GM19324 (cell line): ENCODE measurements at regions not wholly inside any gene's neighbourhood (a gene's known extent, or its start where the extent isn't known, plus 50 kb on each side); places are given as distances from the start of the nearest gene placed in this dataset.
"Not testable (repeated sequence)": the region's sequence is repeated elsewhere in the genome, so short reads cannot be mapped to it uniquely, and the experiment has no call there.

Source experiments
- ATAC-seq: cut with Tn5 transposase; IDR thresholded peaks from one replicate; pipeline ENCODE4 v1.9.1; 2021; ENCODE audit warnings: mild to moderate bottlenecking, moderate library complexity; ENCODE audit not compliant: unreplicated experiment, low FRiP score

DNA sequence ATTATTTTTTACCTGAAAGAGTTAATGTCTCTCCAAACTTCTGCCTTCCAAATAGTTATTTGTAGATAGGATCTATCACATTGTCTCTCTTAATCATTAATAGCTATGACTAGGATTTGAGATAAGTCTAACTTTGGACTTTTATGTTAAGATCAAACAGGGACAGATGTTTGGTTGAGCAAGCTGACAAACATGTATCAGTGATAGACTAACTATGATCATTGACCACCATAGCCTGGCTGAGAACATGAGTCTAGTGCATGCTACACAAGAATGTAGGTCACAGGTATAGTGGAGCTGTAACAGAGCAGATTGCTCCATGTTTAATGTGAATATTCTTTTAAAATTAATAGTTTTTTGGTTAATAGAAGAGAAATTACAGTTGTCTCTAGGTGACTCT lies 52.0 kb downstream of the SYT15B start:
- ATAC-seq: not testable (repeated sequence)

DNA sequence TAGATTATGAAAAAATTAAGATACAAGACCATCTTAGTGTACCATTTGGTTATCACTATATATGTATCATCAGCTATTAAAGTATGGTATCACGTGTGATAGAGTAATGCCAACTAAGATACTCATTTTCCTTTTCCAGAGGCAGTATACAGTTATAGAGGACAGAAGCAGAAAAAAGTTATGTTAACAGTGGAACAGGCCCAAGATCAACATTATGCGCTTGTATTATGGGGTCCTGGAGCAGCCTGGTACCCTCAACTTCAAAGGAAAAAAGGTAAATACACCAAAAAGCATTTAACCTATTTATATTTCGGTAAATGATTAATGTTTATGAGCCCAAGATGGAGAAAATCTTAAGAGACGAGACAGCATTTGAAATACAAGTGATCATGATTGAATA lies 52.9 kb downstream of the SYT15B start:
- ATAC-seq: not testable (repeated sequence)

DNA sequence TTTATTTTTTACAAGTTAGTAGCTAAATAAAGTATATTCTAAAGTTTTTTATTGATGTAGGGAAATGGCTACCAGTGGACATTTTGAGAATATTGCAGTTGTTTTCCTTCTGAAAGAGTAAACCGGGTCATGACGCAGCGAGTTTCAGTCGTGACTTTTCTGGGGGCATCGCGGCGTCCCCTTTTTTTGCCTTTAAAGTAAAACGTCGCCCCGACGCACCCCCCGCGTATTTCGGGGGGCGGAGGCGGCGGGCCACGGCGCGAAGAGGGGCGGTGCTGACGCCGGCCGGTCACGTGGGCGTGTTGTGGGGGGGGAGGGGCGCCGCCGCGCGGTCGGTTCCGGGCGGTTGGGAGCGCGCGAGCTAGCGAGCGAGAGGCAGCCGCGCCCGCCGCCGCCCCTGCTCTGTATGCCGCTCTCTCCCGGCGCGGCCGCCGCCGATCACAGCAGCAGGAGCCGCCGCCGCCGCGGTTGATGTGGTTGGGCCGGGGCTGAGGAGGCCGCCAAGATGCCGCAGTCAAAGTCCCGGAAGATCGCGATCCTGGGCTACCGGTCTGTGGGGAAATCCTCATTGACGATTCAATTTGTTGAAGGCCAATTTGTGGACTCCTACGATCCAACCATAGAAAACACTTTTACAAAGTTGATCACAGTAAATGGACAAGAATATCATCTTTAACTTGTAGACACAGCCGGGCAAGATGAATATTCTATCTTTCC lies 57.5 kb downstream of the SYT15B start:
- ATAC-seq: peak; percentile 98

DNA sequence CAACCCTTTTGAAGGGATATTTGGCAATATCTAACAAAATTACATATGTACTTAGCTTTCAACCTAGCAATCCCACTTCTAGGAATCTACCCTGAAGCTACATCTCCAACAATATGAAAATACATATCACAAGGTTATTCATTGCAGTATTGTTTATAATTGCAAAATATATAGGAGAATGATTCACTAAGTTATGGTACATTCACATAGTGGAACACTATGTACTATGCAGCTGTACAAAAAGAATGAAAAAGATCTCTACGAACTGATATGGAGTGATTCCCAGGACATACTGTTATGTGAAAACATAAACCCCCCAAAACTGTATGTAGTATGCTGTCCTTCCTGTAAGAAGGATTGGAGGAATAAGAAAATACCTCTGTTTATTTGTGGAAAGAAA lies 62.1 kb downstream of the SYT15B start:
- not testable (repeated sequence) for ATAC-seq

DNA sequence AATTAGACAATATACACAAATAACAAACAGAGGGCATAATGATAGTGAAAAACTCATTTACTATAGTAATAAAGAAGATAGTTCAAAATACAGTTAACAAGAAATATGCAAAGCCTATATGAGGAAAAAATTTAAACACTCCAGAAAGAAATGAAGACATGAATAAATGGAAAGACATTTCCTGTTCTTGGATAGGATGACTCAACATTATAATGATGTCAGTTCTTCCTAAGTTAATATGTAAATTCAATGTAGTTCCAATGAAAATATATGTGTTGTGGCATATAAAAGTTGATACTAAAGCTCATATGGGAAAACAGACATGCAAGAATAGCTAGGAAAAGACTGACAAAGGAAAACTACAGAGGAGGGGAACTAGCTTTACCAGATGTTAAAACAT lies 63.5 kb downstream of the SYT15B start:
- not testable (repeated sequence) for ATAC-seq

DNA sequence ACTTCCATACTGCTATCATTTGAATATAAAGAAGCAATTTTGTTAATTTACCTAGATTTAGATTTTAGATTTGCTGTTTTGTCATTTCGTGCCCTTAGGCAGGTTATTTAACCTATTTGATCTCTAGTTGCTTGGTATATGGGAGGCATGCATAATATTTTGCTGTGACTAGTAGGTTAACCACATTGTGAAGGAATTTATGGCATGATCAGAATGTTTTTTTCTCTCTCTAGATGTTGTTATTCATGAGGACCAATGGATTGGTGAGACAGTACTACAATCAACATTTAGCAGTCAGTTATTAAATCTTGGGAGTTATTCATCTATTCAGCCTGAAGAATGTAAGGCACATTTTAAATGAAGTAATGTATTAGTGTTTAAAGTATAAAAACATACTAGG lies 67.2 kb downstream of the SYT15B start:
- ATAC-seq: not testable (repeated sequence)

- ATAC-seq: not testable (repeated sequence)
Observed at GRCh38 chr10:47695149-47695548, 68.2 kb downstream of the SYT15B start.

DNA sequence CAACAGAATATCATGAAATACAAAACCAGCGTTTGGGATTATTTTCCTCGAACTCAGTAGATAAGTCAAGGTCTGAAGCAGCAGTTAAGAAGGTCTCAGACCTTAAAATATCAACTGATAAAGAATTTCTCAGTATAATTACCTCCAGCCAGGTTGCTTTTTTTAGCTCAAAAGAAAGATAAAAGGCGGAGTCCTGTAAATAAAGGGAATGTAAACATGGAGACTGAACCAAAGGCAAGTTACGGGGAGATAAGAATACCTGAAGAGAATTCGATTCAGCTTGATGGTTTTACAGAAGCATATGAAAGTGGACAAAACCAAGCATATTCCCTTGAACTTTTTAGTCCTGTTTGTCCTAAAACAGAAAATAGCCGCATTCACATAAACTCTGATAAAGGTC lies 73.1 kb downstream of the SYT15B start:
- not testable (repeated sequence) for ATAC-seq

- ATAC-seq: not testable (repeated sequence)
Observed at GRCh38 chr10:47683826-47684475, 79.4 kb downstream of the SYT15B start.

GRCh38 chr10:47681638-47681990 lies 81.8 kb downstream of the SYT15B start:
- not testable (repeated sequence) for ATAC-seq

DNA sequence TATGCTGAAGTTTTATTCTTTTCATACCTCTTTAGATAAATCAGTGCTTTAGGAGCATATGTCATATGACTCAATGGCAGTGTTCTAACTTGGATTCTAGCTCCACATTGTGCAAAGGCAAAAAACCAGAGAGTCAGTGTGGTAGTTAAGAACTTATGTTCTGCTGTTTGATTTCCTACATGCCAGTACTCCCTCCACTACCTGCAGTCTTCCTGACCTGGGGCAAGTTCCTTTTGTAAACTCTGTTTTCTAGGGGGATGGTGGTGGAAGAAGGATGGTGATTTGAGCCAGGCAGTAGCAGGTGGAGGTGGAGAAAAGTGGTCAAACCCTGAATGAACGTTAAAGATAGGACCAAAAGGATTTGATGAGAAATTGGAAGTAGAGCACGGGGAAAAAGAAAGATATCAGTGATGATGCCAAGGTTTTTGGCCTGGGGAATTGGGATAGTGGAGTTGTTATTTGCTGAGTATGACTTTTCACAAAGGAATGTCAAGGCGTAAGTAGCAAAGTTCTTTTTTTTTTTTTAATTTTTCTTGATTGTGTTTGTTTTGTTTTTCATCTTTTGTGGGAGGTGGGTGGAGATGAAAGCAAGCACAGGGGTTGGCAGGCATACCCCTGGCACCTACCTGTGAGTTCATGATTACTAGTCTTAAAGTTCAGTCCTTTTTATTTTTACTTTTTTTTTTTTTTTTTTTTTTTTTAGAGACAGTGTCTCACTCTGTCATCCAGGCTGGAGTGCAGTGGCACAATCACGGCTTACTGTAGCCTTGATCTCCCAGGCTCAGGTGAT lies 82.3 kb downstream of the SYT15B start:
- ATAC-seq: not testable (repeated sequence)

- ATAC-seq: not testable (repeated sequence)
Observed at GRCh38 chr10:47676102-47676501, 87.3 kb downstream of the SYT15B start.

DNA sequence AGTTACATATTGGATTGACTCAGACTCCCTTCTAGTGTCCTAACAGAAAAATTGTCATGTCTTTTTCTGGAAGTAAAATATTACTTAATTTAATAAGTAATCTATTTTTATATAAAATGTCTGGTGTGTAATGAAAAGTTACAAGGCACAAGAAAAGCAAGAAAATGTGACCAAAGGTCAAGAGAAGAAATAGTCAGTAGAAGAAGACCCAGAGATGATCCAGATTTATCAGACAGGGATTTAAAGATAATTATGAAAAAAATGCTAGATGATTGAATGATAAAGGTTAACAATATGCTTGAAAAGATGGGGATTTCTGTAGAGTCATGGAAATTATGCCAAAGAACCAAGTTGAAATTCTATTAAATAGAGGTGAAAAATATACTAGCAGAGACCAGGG lies 87.8 kb downstream of the SYT15B start:
- ATAC-seq: not testable (repeated sequence)

GRCh38 chr10:47673128-47673527 lies 90.3 kb downstream of the SYT15B start:
- ATAC-seq: not testable (repeated sequence)

DNA sequence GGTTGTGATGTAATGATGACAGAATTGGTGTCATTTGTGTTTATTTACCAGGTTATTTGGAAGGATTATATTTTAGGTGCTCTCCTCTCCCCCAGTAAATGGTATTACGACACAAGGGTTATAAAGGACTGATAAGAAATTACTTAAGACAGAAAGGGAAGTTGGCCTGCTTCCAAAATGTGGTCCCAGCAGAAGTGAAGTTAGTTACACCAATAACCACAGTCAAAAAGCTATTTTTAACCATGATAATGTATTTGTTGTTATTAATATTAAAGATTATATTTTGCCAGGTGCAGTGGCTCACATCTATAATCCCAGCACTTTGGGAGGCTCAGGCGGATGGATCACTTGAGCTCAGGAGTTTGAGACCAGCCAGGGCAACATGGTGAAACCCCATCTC lies 92.5 kb downstream of the SYT15B start:
- not testable (repeated sequence) for ATAC-seq

DNA sequence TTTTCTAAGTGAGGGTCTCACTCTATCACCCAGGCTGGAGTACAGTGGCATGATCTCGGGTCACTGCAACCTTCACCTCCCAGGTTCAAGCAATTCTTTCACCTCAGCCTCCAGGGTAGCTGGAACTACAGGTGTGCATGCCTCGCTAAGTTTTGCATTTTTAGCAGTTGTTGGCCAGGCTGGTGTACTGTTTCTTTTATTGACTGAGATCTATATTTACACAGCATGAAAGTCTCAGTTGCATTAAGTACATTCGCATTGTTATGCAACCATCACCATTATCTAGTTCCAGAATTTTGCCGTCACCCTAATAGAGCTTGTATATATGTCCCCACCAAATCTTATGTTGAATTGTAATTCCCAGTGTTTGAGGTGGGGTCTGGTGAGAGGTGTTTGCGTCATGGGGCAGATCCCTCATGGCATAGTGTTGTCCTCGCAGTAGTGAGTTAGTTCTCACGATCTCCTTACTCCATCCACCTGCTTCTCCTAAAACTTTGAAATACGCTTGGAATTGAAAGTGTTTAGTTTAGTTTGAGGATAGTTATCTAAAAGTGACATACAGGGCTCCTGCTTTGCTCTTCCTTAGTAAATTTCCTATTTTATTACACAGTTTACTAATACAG lies 101.3 kb downstream of the SYT15B start:
- not testable (repeated sequence) for ATAC-seq

DNA sequence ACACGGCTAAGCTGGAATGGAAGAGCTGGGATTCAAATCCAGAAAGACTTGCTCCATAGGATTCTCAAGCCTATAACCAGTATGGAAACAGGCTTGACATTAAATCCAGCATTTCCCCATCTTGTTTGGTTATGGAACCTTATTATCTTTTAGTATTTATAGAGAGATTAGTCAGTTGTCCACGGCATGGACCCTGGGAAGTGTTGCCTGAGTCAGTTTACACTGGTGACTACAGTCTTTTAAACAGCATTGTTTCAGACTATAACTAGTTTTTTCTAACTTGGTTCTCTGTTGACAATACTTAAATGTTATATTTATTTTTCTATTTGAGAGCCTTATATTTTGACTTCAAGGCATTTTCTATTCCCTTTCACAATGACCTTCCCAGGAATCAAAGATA lies 106.7 kb downstream of the SYT15B start:
- ATAC-seq: not testable (repeated sequence)

DNA sequence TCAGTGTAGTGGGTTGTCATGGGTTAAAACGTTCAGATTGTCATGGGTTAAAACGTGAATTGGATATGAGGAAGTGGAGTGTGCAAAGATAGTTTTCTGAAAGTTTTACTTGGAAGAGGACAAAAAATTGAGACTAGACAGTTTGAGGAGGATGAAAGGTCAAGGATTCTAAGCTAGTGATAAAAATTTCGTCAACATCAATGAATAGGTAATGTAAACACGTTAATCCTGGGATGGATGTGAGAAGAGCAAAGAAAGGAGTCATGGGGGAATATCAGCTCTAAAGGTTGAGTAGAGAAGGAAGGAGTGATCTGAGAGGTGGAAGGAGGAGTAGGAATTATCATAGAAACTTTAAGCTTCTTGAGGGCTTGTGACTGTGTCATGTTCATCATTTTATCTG lies 109.2 kb downstream of the SYT15B start:
- ATAC-seq: not testable (repeated sequence)

GRCh38 chr10:47648594-47648993 lies 114.8 kb downstream of the SYT15B start:
- not testable (repeated sequence) for ATAC-seq

DNA sequence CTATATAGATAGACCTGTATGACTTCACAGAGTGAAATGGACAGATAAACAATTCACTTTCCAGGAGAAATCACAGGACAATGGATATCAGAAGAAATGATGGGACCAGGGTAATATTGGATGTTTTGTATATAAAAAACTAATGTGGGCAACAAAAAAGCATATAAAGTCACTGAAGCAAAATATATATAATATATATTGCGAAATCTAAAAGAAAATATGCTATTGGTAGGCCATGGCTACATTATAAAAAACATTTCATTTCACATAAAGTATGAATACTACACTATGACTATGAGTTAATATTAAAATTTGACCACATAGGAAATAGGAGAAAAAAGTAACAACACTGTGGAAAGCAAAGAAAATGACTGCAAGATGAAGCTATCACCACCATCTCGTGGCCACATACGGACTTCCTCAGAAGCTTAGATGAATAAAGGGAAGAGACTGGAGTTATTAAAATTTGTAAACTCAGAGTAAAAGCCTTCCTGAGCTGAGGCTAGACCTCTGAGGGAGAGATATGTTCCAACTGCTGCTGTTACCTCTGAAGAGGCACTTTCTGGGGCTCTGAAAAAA lies 115.8 kb downstream of the SYT15B start:
- not testable (repeated sequence) for ATAC-seq
